GM23338 (cell line): ENCODE measurements at regions not wholly inside any gene's neighbourhood (a gene's known extent, or its start where the extent isn't known, plus 50 kb on each side); places are given as distances from the start of the nearest gene placed in this dataset.

Experiments used
- ATAC-seq: fragments of 200-7000 bp; cut with Tn5 transposase; 3 replicates; pipeline ENCODE4 v1.9.1; 2020
- DNase-seq: peaks from one replicate; pipeline ENCODE4 v3.0.0-alpha.2; 2015; ENCODE audit warnings: low spot score
- H2AFZ ChIP-seq: fragments of 200-600 bp; sonication (generic); 2 replicates; pipeline ENCODE4 v1.8.0; 2016; ENCODE audit warnings: antibody characterized with exemption, mild to moderate bottlenecking, moderate library complexity
- H3F3A ChIP-seq: fragments of 200-600 bp; sonication (generic); replicated peaks from 2 replicates; pipeline ENCODE4 v1.8.0; 2017; ENCODE audit warnings: antibody characterized with exemption, mixed run types, low read depth
- H3K27ac ChIP-seq: fragments of 200-600 bp; sonication (generic); 2 replicates; pipeline ENCODE4 v1.6.1; 2016; ENCODE audit warnings: low read depth
- H3K27me3 ChIP-seq: fragments of 200-600 bp; sonication (generic); 2 replicates; pipeline ENCODE4 v1.8.0; 2016; ENCODE audit warnings: mild to moderate bottlenecking, mixed run types, moderate library complexity; ENCODE audit not compliant: insufficient read depth
- H3K36me3 ChIP-seq: fragments of 200-600 bp; sonication (generic); 2 replicates; pipeline ENCODE4 v1.8.0; 2016; ENCODE audit warnings: mild to moderate bottlenecking; ENCODE audit not compliant: insufficient read depth
- H3K4me1 ChIP-seq: fragments of 200-600 bp; sonication (generic); 2 replicates; pipeline ENCODE4 v1.8.0; 2016; ENCODE audit warnings: mild to moderate bottlenecking, moderate library complexity; ENCODE audit not compliant: insufficient read depth
- H3K4me2 ChIP-seq: fragments of 200-600 bp; sonication (generic); 2 replicates; pipeline ENCODE4 v1.7.1; 2017; ENCODE audit warnings: mixed run types
- H3K4me3 ChIP-seq: fragments of 200-600 bp; sonication (generic); 2 replicates; pipeline ENCODE4 v1.6.1; 2016; ENCODE audit warnings: mixed run types
- H3K79me2 ChIP-seq: fragments of 200-600 bp; sonication (generic); replicated peaks from 2 replicates; pipeline ENCODE4 v1.8.0; 2017; ENCODE audit warnings: mild to moderate bottlenecking; ENCODE audit not compliant: insufficient read depth
- H3K9me2 ChIP-seq: fragments of 200-600 bp; sonication (generic); 2 replicates; pipeline ENCODE4 v1.8.0; 2017; ENCODE audit not compliant: insufficient read depth
- H4K20me1 ChIP-seq: fragments of 200-600 bp; sonication (generic); replicated peaks from 2 replicates; pipeline ENCODE4 v1.8.0; 2017; ENCODE audit warnings: mild to moderate bottlenecking; ENCODE audit not compliant: insufficient read depth
- H3K27ac Mint-ChIP-seq: 2 replicates; pipeline ENCODE4 v1.8.0; 2020; ENCODE audit warnings: inconsistent platforms, mild to moderate bottlenecking, moderate library complexity, mixed read lengths
- H3K27me3 Mint-ChIP-seq: 3 replicates; pipeline ENCODE4 v1.8.0; 2022; ENCODE audit warnings: low read depth, mild to moderate bottlenecking, moderate library complexity, mixed read lengths, inconsistent platforms; ENCODE audit not compliant: insufficient read depth, poor library complexity
- H3K36me3 Mint-ChIP-seq: 3 replicates; pipeline ENCODE4 v1.8.0; 2021; ENCODE audit warnings: low read depth, mild to moderate bottlenecking, inconsistent platforms, moderate library complexity, mixed read lengths
- H3K4me1 Mint-ChIP-seq: 3 replicates; pipeline ENCODE4 v1.8.0; 2020; ENCODE audit warnings: mild to moderate bottlenecking, inconsistent platforms, mixed read lengths
- H3K4me3 Mint-ChIP-seq: 3 replicates; pipeline ENCODE4 v1.8.0; 2021; ENCODE audit warnings: moderate library complexity, mild to moderate bottlenecking, inconsistent platforms, mixed read lengths
- H3K9me3 Mint-ChIP-seq: 3 replicates; pipeline ENCODE4 v1.8.0; 2020; ENCODE audit warnings: moderate library complexity, mild to moderate bottlenecking, inconsistent platforms, mixed read lengths
- CREB1 ChIP-seq: fragments of 250-450 bp; sonication (Bioruptor Pico); IDR thresholded peaks from 2 replicates; pipeline ENCODE4 v1.5.0; 2020; ENCODE audit warnings: low read depth, mild to moderate bottlenecking, moderate library complexity
- EZH2 ChIP-seq: fragments of 200-600 bp; sonication (generic); IDR thresholded peaks from one replicate; pipeline ENCODE4 v1.8.0; 2017; ENCODE audit warnings: antibody characterized with exemption, mild to moderate bottlenecking, low read depth; ENCODE audit not compliant: unreplicated experiment
- EZH2phosphoT487 ChIP-seq: fragments of 200-600 bp; sonication (generic); IDR thresholded peaks from one replicate; pipeline ENCODE4 v1.8.1; 2018; ENCODE audit warnings: antibody characterized with exemption; ENCODE audit not compliant: unreplicated experiment
- JUNB ChIP-seq: IDR thresholded peaks from one replicate; pipeline ENCODE4 v1.6.1; 2016; ENCODE audit warnings: antibody characterized with exemption; ENCODE audit not compliant: unreplicated experiment
- NANOG ChIP-seq: IDR thresholded peaks from 2 replicates; pipeline ENCODE4 v1.6.1; 2016; ENCODE audit warnings: antibody characterized with exemption, borderline replicate concordance
- POLR2AphosphoS5 ChIP-seq: IDR thresholded peaks from 2 replicates; pipeline ENCODE4 v1.6.1; 2016; ENCODE audit warnings: antibody characterized with exemption, low read depth
- REST ChIP-seq: IDR thresholded peaks from one replicate; pipeline ENCODE4 v1.6.1; 2018; ENCODE audit warnings: antibody characterized with exemption; ENCODE audit not compliant: unreplicated experiment
- STAT1 ChIP-seq: IDR thresholded peaks from one replicate; pipeline ENCODE4 v1.6.1; 2016; ENCODE audit warnings: antibody characterized with exemption; ENCODE audit not compliant: unreplicated experiment
- ZNF114 ChIP-seq: fragments of 250-450 bp; sonication (Bioruptor Pico); IDR thresholded peaks from 2 replicates; pipeline ENCODE4 v1.5.0; 2020; ENCODE audit warnings: mild to moderate bottlenecking, moderate library complexity
- ZNF331 ChIP-seq: fragments of 250-450 bp; sonication (Bioruptor Pico); IDR thresholded peaks from 2 replicates; pipeline ENCODE4 v1.5.0; 2020; ENCODE audit warnings: low read depth, mild to moderate bottlenecking, moderate library complexity
- TF ChIP-seq, protein P1 (sequence below): fragments of 250-450 bp; sonication (Bioruptor Pico); IDR thresholded peaks from 2 replicates; pipeline ENCODE4 v1.5.0; 2020; ENCODE audit warnings: mild to moderate bottlenecking, moderate library complexity
- TF ChIP-seq, protein P2 (sequence below): IDR thresholded peaks from 2 replicates; pipeline ENCODE4 v1.6.1; 2016; ENCODE audit warnings: antibody characterized with exemption
- TF ChIP-seq, protein P3 (sequence below), 2 experiments: fragments of 200-600 bp in 1 of 2; sonication (generic) in 1 of 2; conservative IDR thresholded peaks; 2 replicates each; pipeline versions ENCODE4 v1.5.1 to v1.6.1; 2016 to 2017; ENCODE audit warnings: antibody characterized with exemption in 2 of 2, low read depth in 2 of 2, mild to moderate bottlenecking in 2 of 2, moderate library complexity in 1 of 2

- H3K36me3 Mint-ChIP-seq = no peaks in the 10 kb centered on the region
- no peaks in the 10 kb centered on the region for H3K27me3 Mint-ChIP-seq
- Histone ChIP-seq H3K4me2 (no peak overlapping the region), H3K4me1 (0 out of 2 replicates have a peak, but pooled peaks cover 4% of the 10 kb centered on the region), H4K20me1 (no peaks in the 10 kb centered on the region), H3F3A (no peaks in the 10 kb centered on the region), H3K36me3 (no peaks in the 10 kb centered on the region), H3K27me3 (no peaks in the 10 kb centered on the region), H3K9me2 (peaks cover 14% of the 10 kb centered on the region), H2AFZ (no peak overlapping the region), H3K4me3 (no peak overlapping the region), H3K79me2 (no peaks in the 10 kb centered on the region), H3K27ac (no peak overlapping the region)
- no peaks in the 10 kb centered on the region for H3K9me3 Mint-ChIP-seq
- no peak overlapping the region for H3K27ac Mint-ChIP-seq
- no peak for ATAC-seq
- H3K4me1 Mint-ChIP-seq = no peaks in the 10 kb centered on the region
- TF ChIP-seq ZNF331 (CRISPR knock-in tag) = no peak
- TF ChIP-seq ZNF114 (CRISPR knock-in tag) = no peak
- TF ChIP-seq JUNB = no peak
- TF ChIP-seq, protein P1, sequence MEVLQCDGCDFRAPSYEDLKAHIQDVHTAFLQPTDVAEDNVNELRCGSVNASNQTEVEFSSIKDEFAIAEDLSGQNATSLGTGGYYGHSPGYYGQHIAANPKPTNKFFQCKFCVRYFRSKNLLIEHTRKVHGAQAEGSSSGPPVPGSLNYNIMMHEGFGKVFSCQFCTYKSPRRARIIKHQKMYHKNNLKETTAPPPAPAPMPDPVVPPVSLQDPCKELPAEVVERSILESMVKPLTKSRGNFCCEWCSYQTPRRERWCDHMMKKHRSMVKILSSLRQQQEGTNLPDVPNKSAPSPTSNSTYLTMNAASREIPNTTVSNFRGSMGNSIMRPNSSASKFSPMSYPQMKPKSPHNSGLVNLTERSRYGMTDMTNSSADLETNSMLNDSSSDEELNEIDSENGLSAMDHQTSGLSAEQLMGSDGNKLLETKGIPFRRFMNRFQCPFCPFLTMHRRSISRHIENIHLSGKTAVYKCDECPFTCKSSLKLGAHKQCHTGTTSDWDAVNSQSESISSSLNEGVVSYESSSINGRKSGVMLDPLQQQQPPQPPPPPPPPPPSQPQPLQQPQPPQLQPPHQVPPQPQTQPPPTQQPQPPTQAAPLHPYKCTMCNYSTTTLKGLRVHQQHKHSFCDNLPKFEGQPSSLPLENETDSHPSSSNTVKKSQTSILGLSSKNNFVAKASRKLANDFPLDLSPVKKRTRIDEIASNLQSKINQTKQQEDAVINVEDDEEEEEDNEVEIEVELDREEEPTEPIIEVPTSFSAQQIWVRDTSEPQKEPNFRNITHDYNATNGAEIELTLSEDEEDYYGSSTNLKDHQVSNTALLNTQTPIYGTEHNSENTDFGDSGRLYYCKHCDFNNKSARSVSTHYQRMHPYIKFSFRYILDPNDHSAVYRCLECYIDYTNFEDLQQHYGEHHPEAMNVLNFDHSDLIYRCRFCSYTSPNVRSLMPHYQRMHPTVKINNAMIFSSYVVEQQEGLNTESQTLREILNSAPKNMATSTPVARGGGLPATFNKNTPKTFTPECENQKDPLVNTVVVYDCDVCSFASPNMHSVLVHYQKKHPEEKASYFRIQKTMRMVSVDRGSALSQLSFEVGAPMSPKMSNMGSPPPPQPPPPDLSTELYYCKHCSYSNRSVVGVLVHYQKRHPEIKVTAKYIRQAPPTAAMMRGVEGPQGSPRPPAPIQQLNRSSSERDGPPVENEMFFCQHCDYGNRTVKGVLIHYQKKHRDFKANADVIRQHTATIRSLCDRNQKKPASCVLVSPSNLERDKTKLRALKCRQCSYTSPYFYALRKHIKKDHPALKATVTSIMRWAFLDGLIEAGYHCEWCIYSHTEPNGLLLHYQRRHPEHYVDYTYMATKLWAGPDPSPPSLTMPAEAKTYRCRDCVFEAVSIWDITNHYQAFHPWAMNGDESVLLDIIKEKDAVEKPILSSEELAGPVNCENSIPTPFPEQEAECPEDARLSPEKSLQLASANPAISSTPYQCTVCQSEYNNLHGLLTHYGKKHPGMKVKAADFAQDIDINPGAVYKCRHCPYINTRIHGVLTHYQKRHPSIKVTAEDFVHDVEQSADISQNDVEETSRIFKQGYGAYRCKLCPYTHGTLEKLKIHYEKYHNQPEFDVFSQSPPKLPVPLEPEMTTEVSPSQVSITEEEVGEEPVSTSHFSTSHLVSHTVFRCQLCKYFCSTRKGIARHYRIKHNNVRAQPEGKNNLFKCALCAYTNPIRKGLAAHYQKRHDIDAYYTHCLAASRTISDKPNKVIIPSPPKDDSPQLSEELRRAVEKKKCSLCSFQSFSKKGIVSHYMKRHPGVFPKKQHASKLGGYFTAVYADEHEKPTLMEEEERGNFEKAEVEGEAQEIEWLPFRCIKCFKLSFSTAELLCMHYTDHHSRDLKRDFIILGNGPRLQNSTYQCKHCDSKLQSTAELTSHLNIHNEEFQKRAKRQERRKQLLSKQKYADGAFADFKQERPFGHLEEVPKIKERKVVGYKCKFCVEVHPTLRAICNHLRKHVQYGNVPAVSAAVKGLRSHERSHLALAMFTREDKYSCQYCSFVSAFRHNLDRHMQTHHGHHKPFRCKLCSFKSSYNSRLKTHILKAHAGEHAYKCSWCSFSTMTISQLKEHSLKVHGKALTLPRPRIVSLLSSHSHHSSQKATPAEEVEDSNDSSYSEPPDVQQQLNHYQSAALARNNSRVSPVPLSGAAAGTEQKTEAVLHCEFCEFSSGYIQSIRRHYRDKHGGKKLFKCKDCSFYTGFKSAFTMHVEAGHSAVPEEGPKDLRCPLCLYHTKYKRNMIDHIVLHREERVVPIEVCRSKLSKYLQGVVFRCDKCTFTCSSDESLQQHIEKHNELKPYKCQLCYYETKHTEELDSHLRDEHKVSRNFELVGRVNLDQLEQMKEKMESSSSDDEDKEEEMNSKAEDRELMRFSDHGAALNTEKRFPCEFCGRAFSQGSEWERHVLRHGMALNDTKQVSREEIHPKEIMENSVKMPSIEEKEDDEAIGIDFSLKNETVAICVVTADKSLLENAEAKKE (CRISPR knock-in tag) = no peak
- TF ChIP-seq, protein P2, sequence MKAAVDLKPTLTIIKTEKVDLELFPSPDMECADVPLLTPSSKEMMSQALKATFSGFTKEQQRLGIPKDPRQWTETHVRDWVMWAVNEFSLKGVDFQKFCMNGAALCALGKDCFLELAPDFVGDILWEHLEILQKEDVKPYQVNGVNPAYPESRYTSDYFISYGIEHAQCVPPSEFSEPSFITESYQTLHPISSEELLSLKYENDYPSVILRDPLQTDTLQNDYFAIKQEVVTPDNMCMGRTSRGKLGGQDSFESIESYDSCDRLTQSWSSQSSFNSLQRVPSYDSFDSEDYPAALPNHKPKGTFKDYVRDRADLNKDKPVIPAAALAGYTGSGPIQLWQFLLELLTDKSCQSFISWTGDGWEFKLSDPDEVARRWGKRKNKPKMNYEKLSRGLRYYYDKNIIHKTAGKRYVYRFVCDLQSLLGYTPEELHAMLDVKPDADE = no peak
- no peak for TF ChIP-seq NANOG
- no peak for TF ChIP-seq REST
- no peak for TF ChIP-seq POLR2AphosphoS5
- no peak for TF ChIP-seq CREB1
- no peak for TF ChIP-seq EZH2
- no peak for TF ChIP-seq EZH2phosphoT487
- TF ChIP-seq, protein P3, sequence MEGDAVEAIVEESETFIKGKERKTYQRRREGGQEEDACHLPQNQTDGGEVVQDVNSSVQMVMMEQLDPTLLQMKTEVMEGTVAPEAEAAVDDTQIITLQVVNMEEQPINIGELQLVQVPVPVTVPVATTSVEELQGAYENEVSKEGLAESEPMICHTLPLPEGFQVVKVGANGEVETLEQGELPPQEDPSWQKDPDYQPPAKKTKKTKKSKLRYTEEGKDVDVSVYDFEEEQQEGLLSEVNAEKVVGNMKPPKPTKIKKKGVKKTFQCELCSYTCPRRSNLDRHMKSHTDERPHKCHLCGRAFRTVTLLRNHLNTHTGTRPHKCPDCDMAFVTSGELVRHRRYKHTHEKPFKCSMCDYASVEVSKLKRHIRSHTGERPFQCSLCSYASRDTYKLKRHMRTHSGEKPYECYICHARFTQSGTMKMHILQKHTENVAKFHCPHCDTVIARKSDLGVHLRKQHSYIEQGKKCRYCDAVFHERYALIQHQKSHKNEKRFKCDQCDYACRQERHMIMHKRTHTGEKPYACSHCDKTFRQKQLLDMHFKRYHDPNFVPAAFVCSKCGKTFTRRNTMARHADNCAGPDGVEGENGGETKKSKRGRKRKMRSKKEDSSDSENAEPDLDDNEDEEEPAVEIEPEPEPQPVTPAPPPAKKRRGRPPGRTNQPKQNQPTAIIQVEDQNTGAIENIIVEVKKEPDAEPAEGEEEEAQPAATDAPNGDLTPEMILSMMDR (conservative IDR thresholded peaks at IDR 0.05; ENCODE audit: low read depth in 2 of 2) = no peak
- no peak for TF ChIP-seq STAT1
- no peak overlapping the region for H3K4me3 Mint-ChIP-seq
- no peak for DNase-seq
Measured at GRCh38 chr2:215598376-215598975, 162.6 kb upstream of the FN1 start.
